ENCODE measurements at regions not wholly inside any gene's neighbourhood (a gene's known extent, or its start where the extent isn't known, plus 50 kb on each side); places are given as distances from the start of the nearest gene placed in this dataset.

GRCh38 chr15:69700380-69700779, 247.8 kb downstream of the RPLP1 start:
- no peak for TF ChIP-seq TAF1 (conservative IDR thresholded peaks at IDR 0.05)
- TF ChIP-seq RAD21 (IDR thresholded peaks at IDR 0.05): no peak
- TF ChIP-seq REST (IDR thresholded peaks at IDR 0.05): no peak
- no peak for TF ChIP-seq GABPA (IDR thresholded peaks at IDR 0.05 in 1 of 2, conservative IDR thresholded peaks at IDR 0.05 in 1 of 2)
- no peak for TF ChIP-seq FOXA1 (IDR thresholded peaks at IDR 0.05)
- no peak for TF ChIP-seq SP1 (IDR thresholded peaks at IDR 0.05)
- no peak for TF ChIP-seq FOXA2 (IDR thresholded peaks at IDR 0.05)
- no peak for TF ChIP-seq ATF3 (IDR thresholded peaks at IDR 0.05)
- no peak for TF ChIP-seq RXRA (IDR thresholded peaks at IDR 0.05)
- no peak for TF ChIP-seq HNF4G (IDR thresholded peaks at IDR 0.05)
- TF ChIP-seq JUND (IDR thresholded peaks at IDR 0.05): no peak
- no peak for TF ChIP-seq MAX (IDR thresholded peaks at IDR 0.05)
- no peak for TF ChIP-seq NR2F2 (IDR thresholded peaks at IDR 0.05)
- TF ChIP-seq ZBTB33 (IDR thresholded peaks at IDR 0.05): no peak
- no peak for TF ChIP-seq HNF4A (conservative IDR thresholded peaks at IDR 0.05)
- no peak for TF ChIP-seq CTCF (IDR thresholded peaks at IDR 0.05; ENCODE audit: low read depth, low read length, missing input control)
- TF ChIP-seq YY1 (IDR thresholded peaks at IDR 0.05): no peak
- TF ChIP-seq EGR1 (IDR thresholded peaks at IDR 0.05; ENCODE audit: low read depth in 2 of 2): no peak
- Histone ChIP-seq H3K36me3 (ENCODE audit: control insufficient read depth in 4 of 4, insufficient read depth in 3 of 4, low read depth in 1 of 4, low read length in 3 of 4) (peaks cover 0 to 2% (median 0%) of the 10 kb centered on the region in 4 donors), H3K27ac (ENCODE audit: low read depth in 1 of 2, low read length in 2 of 2) (no peak overlapping the region), H3K27me3 (ENCODE audit: control insufficient read depth in 4 of 4, insufficient read depth in 4 of 4, low read length in 3 of 4) (no peaks in the 10 kb centered on the region), H3K9me3 (ENCODE audit: control insufficient read depth in 4 of 4, low read length in 3 of 4) (no peaks in the 10 kb centered on the region), H3K4me3 (ENCODE audit: low read depth in 1 of 3, low read length in 3 of 3) (no peak overlapping the region), H3K4me1 (ENCODE audit: control insufficient read depth in 4 of 4, insufficient read depth in 4 of 4, low read length in 3 of 4) (no peaks in the 10 kb centered on the region), H3K9ac (ENCODE audit: low read depth in 1 of 2, low read length in 2 of 2) (no peak overlapping the region)
- no peak for DNase-seq (ENCODE audit: low spot score)
- 96% methylated on average over 3 of the region's 3 CpGs for WGBS

Measured in liver (tissue), 8 donors.